Skeletal muscle tissue (tissue), 3 donors: ENCODE measurements at regions not wholly inside any gene's neighbourhood (a gene's known extent, or its start where the extent isn't known, plus 50 kb on each side); places are given as distances from the start of the nearest gene placed in this dataset.

Experiments used
- H3K27ac ChIP-seq: one replicate; pipeline ENCODE4 v1.7.0; 2013; ENCODE audit warnings: mild to moderate bottlenecking, low read depth, low read length, inconsistent platforms
- H3K27me3 ChIP-seq, 3 donors: one replicate each; pipeline ENCODE4 v1.7.0; 2013; ENCODE audit warnings: low read length in 3 of 3; ENCODE audit not compliant: control insufficient read depth in 3 of 3, insufficient read depth in 3 of 3
- H3K36me3 ChIP-seq, 3 donors: one replicate each; pipeline ENCODE4 v1.7.0; 2013; ENCODE audit warnings: low read length in 3 of 3; ENCODE audit not compliant: control insufficient read depth in 3 of 3, insufficient read depth in 3 of 3
- H3K4me1 ChIP-seq, 3 donors: one replicate each; pipeline ENCODE4 v1.7.0; 2013; ENCODE audit warnings: low read length in 3 of 3, mild to moderate bottlenecking in 3 of 3; ENCODE audit not compliant: control insufficient read depth in 3 of 3, insufficient read depth in 3 of 3
- H3K4me3 ChIP-seq, 3 donors: one replicate each; pipeline ENCODE4 v1.7.0; 2013; ENCODE audit warnings: low read length in 3 of 3
- H3K9ac ChIP-seq, 3 donors: one replicate each; pipeline ENCODE4 v1.7.0; 2013; ENCODE audit warnings: low read length in 3 of 3, mild to moderate bottlenecking in 3 of 3, moderate library complexity in 2 of 3, low read depth in 1 of 3
- H3K9me3 ChIP-seq, 3 donors: one replicate each; pipeline ENCODE4 v1.7.0; 2013; ENCODE audit warnings: low read length in 3 of 3; ENCODE audit not compliant: control insufficient read depth in 3 of 3
- donor health status: Osteomylitis.

GRCh38 chr6:11350294-11350693 lies 117.8 kb upstream of the NEDD9 start:
- no peak overlapping the region for H3K9ac ChIP-seq
- peaks cover 0 to 15% (median 8%) of the 10 kb centered on the region in 3 donors for H3K4me1 ChIP-seq

GRCh38 chr6:11349880-11350279 lies 117.4 kb upstream of the NEDD9 start:
- Histone ChIP-seq H3K27ac (no peak overlapping the region), H3K9me3 (no peaks in the 10 kb centered on the region), H3K27me3 (no peaks in the 10 kb centered on the region), H3K4me1 (peaks cover 0 to 15% (median 7%) of the 10 kb centered on the region in 3 donors), H3K4me3 (no peak overlapping the region), H3K36me3 (no peaks in the 10 kb centered on the region), H3K9ac (no peak overlapping the region)

More at GRCh38 chr6:11350294-11350693, 117.8 kb upstream of the NEDD9 start:
- Histone ChIP-seq H3K9me3 (no peaks in the 10 kb centered on the region), H3K36me3 (no peaks in the 10 kb centered on the region), H3K4me3 (no peak overlapping the region), H3K27ac (no peak overlapping the region), H3K27me3 (no peaks in the 10 kb centered on the region)

- H3K27ac ChIP-seq, result no peak overlapping the region
- H3K4me1 ChIP-seq, result no peaks in the 10 kb centered on the region
- H3K4me3 ChIP-seq, result no peak overlapping the region
Observed at GRCh38 chr6:11346516-11346915, 114.0 kb upstream of the NEDD9 start.

GRCh38 chr6:11345536-11345935 lies 113.1 kb upstream of the NEDD9 start:
- no peak overlapping the region for H3K27ac ChIP-seq
- no peak overlapping the region for H3K4me3 ChIP-seq
- no peaks in the 10 kb centered on the region for H3K36me3 ChIP-seq
- no peaks in the 10 kb centered on the region for H3K4me1 ChIP-seq
- no peak overlapping the region for H3K9ac ChIP-seq
- no peaks in the 10 kb centered on the region for H3K9me3 ChIP-seq
- no peaks in the 10 kb centered on the region for H3K27me3 ChIP-seq

More at GRCh38 chr6:11346516-11346915, 114.0 kb upstream of the NEDD9 start:
- Histone ChIP-seq H3K9me3 (no peaks in the 10 kb centered on the region), H3K9ac (no peak overlapping the region), H3K36me3 (no peaks in the 10 kb centered on the region), H3K27me3 (no peaks in the 10 kb centered on the region)

GRCh38 chr6:11343963-11344723 lies 111.7 kb upstream of the NEDD9 start:
- H3K36me3 ChIP-seq, result no peaks in the 10 kb centered on the region
- no peaks in the 10 kb centered on the region for H3K4me1 ChIP-seq
- H3K27me3 ChIP-seq, result no peaks in the 10 kb centered on the region
- no peaks in the 10 kb centered on the region for H3K9me3 ChIP-seq
- no peak overlapping the region for H3K4me3 ChIP-seq
- H3K9ac ChIP-seq, result no peak overlapping the region
- H3K27ac ChIP-seq, result no peak overlapping the region

GRCh38 chr6:11341867-11342266 lies 109.4 kb upstream of the NEDD9 start:
- Histone ChIP-seq H3K9me3 (no peaks in the 10 kb centered on the region), H3K27me3 (no peaks in the 10 kb centered on the region), H3K9ac (no peak overlapping the region), H3K4me1 (no peaks in the 10 kb centered on the region), H3K36me3 (no peaks in the 10 kb centered on the region), H3K4me3 (no peak overlapping the region), H3K27ac (no peak overlapping the region)

GRCh38 chr6:11341303-11341702 lies 108.8 kb upstream of the NEDD9 start:
- H3K4me3 ChIP-seq, result no peak overlapping the region
- no peak overlapping the region for H3K9ac ChIP-seq
- H3K9me3 ChIP-seq, result no peaks in the 10 kb centered on the region
- H3K27ac ChIP-seq, result no peak overlapping the region
- H3K36me3 ChIP-seq, result no peaks in the 10 kb centered on the region
- H3K4me1 ChIP-seq, result no peaks in the 10 kb centered on the region
- H3K27me3 ChIP-seq, result no peaks in the 10 kb centered on the region

GRCh38 chr6:11339380-11339779 lies 106.9 kb upstream of the NEDD9 start:
- no peak overlapping the region for H3K27ac ChIP-seq
- H3K4me3 ChIP-seq, result no peak overlapping the region
- H3K4me1 ChIP-seq, result no peaks in the 10 kb centered on the region
- H3K36me3 ChIP-seq, result no peaks in the 10 kb centered on the region
- H3K9ac ChIP-seq, result no peak overlapping the region
- H3K27me3 ChIP-seq, result no peaks in the 10 kb centered on the region
- H3K9me3 ChIP-seq, result no peaks in the 10 kb centered on the region

GRCh38 chr6:11337306-11337705 lies 104.8 kb upstream of the NEDD9 start:
- Histone ChIP-seq H3K9me3 (no peaks in the 10 kb centered on the region), H3K36me3 (no peaks in the 10 kb centered on the region), H3K9ac (no peak overlapping the region), H3K4me3 (no peak overlapping the region), H3K27me3 (no peaks in the 10 kb centered on the region), H3K4me1 (no peaks in the 10 kb centered on the region), H3K27ac (no peak overlapping the region)

GRCh38 chr6:11335826-11336225 lies 103.4 kb upstream of the NEDD9 start:
- H3K4me3 ChIP-seq, result no peak overlapping the region
- no peaks in the 10 kb centered on the region for H3K36me3 ChIP-seq
- H3K9me3 ChIP-seq, result no peaks in the 10 kb centered on the region
- no peaks in the 10 kb centered on the region for H3K27me3 ChIP-seq
- H3K27ac ChIP-seq, result no peak overlapping the region
- no peak overlapping the region for H3K9ac ChIP-seq
- no peaks in the 10 kb centered on the region for H3K4me1 ChIP-seq
